SH-SY5Y (cell line): ENCODE measurements at regions not wholly inside any gene's neighbourhood (a gene's known extent, or its start where the extent isn't known, plus 50 kb on each side); places are given as distances from the start of the nearest gene placed in this dataset.

Experiments used
- GATA2 ChIP-seq: IDR thresholded peaks from 2 replicates; pipeline ENCODE4 v1.6.1; 2011; ENCODE audit warnings: mild to moderate bottlenecking, low read depth, low read length
- GATA3 ChIP-seq: IDR thresholded peaks from 2 replicates; pipeline ENCODE4 v1.6.1; 2011; ENCODE audit warnings: low read depth, mild to moderate bottlenecking, low read length, moderate library complexity

DNA sequence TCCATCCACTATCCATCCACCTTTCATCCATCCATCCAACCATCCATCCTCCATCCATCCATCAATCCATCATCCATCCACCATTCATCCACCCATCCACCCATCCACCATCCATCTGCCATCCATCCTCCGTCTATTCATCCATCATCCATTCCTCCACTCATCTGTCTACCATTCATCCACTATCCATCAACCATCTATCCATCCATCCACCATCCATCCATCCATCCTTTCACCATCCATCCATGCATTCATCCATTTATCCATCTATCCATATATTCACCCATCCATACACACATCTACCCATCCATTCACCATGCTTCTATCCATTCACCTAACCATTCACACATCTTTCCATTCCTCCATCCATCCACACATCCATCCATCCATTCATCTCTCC is 207.0 kb upstream of the CDH4 start:
- no peak for TF ChIP-seq GATA3
- TF ChIP-seq GATA2: no peak
